Activated T-helper 2 cell treated with anti-CD3 and anti-CD28 coated beads, Interferon-gamma antibody, Interleukin-2, Interleukin-4, amounts not matched to agents 10 μg/mL and 5 μg/mL and 100 μg/mL, durations not matched to agents 14 hours and 24 hours and 36 hours (primary cell): ENCODE measurements at regions not wholly inside any gene's neighbourhood (a gene's known extent, or its start where the extent isn't known, plus 50 kb on each side); places are given as distances from the start of the nearest gene placed in this dataset.

Experiments
- DNase-seq: peaks from one replicate; pipeline ENCODE4 v3.0.0; 2021; ENCODE audit warnings: low spot score
- H3K27ac Mint-ChIP-seq: one replicate; pipeline ENCODE4 v1.8.0; 2021; ENCODE audit warnings: mixed read lengths
- H3K27me3 Mint-ChIP-seq: one replicate; pipeline ENCODE4 v1.8.0; 2021; ENCODE audit warnings: low read depth, mixed read lengths
- H3K36me3 Mint-ChIP-seq: one replicate; pipeline ENCODE4 v1.8.0; 2021; ENCODE audit warnings: low read depth, mixed read lengths
- H3K4me1 Mint-ChIP-seq: one replicate; pipeline ENCODE4 v1.8.0; 2021; ENCODE audit warnings: low read depth, mixed read lengths
- H3K4me3 Mint-ChIP-seq: one replicate; pipeline ENCODE4 v1.8.0; 2021; ENCODE audit warnings: low read depth, mild to moderate bottlenecking, moderate library complexity, mixed read lengths
- H3K9me3 Mint-ChIP-seq: one replicate; pipeline ENCODE4 v1.8.0; 2021; ENCODE audit warnings: mixed read lengths
- intact Hi-C: fragments of 100-400 bp; cut with micrococcal nuclease; formaldehyde crosslinking; loops from one replicate; pipeline ENCODE4 v1.15.1; 2023

DNA sequence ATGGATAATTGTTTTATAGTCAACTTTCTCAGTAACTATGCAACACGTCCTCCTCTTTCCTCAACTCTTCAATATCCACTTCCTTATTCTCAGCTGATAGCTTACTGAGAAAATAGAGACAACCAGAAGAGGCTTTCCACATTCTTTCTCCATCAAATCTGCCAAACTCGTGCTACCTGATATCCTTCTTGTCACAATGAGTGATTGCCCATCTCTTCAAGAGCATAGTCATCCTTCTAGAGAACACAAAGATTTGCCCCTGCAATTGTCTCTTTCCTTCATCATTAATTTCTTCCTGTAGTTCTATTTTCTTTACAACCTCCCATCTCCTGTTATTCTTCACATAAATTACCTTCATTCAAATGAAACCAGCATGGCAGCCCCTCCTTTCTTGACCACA, 75.9 kb upstream of the RGS17 start:
- peaks cover 3% of the 10 kb centered on the region for H3K27me3 Mint-ChIP-seq
- no peaks in the 10 kb centered on the region for H3K36me3 Mint-ChIP-seq
- H3K4me1 Mint-ChIP-seq: peaks cover 2% of the 10 kb centered on the region
- DNase-seq: no peak
- H3K9me3 Mint-ChIP-seq: no peaks in the 10 kb centered on the region
- intact Hi-C loops: no loop called here
- H3K27ac Mint-ChIP-seq: no peak overlapping the region
- no peak overlapping the region for H3K4me3 Mint-ChIP-seq

DNA sequence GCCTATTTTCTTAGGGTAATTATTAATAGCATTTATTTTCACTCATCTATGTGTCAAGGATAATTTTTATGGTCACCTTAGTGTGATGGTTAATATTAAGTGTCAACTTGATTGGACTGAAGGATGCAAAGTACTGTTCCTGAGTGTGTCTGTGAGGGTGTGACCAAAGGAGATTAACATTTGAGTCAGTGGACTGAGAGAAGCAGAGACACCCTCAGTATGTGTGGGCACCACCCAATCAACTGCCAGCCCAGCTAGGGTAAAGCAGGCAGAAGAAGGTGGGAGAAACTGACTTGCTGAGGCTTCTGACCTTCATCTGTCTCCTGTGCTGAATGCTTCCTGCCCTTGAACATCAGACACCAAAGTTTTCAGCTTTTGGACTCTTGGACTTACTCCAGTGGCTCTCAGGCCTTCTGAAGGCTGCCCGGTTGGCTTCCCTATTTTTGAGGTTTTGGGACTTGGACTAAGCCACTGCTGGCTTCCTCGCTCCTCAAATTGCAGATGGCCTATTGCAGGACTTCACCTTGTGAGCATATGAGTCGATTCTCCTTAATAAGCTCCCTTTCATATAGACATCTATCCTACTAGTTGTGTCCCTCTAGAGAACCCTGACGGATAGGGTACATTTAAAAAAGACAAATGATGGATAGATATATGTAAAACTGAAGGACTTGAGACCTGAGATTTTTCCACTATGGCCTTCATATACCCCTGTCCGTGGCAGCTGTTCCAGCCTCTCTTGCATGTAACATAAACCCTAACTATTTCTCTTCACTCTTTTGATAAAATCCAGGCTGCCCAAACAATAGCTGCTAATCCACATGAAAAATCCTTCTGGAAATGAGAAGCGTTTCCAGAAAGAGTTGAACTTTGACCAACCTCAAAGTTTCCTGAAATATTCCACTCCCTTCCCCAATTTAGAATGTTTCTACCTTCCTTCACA, 62.1 kb upstream of the RGS17 start:
- DNase-seq: no peak
- Mint-ChIP-seq H3K4me1 (no peaks in the 10 kb centered on the region), H3K27me3 (no peaks in the 10 kb centered on the region), H3K27ac (no peak overlapping the region), H3K4me3 (no peak overlapping the region), H3K36me3 (no peaks in the 10 kb centered on the region), H3K9me3 (no peaks in the 10 kb centered on the region)
- intact Hi-C loops: no loop called here

DNA sequence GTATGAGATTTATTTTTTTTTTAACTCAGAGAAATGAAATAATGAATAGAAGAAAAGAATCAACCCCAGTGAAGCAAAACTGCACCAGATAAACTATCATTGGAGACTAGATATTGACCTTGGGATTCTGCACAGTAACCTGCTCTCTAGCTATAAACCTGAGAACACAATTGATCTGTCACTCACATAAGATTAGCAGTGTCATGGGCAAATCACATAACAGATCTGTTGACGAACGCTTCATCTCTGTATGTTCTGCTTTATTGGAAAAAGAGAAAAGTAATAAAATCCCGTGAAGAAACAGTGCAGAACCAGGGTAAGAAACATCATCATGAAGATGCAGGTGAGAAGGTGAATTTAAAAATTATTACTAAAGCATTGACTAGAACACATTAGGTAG, 52.8 kb upstream of the RGS17 start:
- no peak for DNase-seq
- Mint-ChIP-seq H3K36me3 (no peaks in the 10 kb centered on the region), H3K4me3 (no peak overlapping the region), H3K9me3 (no peaks in the 10 kb centered on the region), H3K4me1 (no peaks in the 10 kb centered on the region), H3K27me3 (no peaks in the 10 kb centered on the region), H3K27ac (no peak overlapping the region)
- intact Hi-C loops: no loop called here
